H9 (cell line): ENCODE measurements at regions not wholly inside any gene's neighbourhood (a gene's known extent, or its start where the extent isn't known, plus 50 kb on each side); places are given as distances from the start of the nearest gene placed in this dataset.

ENCODE experiments used
- DNase-seq: peaks from one replicate; pipeline ENCODE4 v3.0.0-alpha.2; 2017
- H2AFZ ChIP-seq: one replicate; pipeline ENCODE4 v1.6.1; 2013; ENCODE audit warnings: mild to moderate bottlenecking, low read length, control low read depth, moderate library complexity
- H2AK5ac ChIP-seq: 2 replicates; pipeline ENCODE4 v1.6.1; 2013; ENCODE audit warnings: low read length, control low read depth, mixed read lengths; ENCODE audit not compliant: insufficient read length
- H2BK120ac ChIP-seq: one replicate; pipeline ENCODE4 v1.6.1; 2013; ENCODE audit warnings: low read depth, mild to moderate bottlenecking, low read length, control low read depth, inconsistent platforms; ENCODE audit not compliant: poor library complexity, severe bottlenecking
- H2BK12ac ChIP-seq: 2 replicates; pipeline ENCODE4 v1.6.1; 2013; ENCODE audit warnings: low read length, control low read depth, mixed read lengths, low read depth; ENCODE audit not compliant: insufficient read length
- H2BK15ac ChIP-seq: 2 replicates; pipeline ENCODE4 v1.6.1; 2013; ENCODE audit warnings: low read depth, low read length, control low read depth
- H2BK20ac ChIP-seq: one replicate; pipeline ENCODE4 v1.6.1; 2013; ENCODE audit warnings: low read depth, mild to moderate bottlenecking, low read length, control low read depth, inconsistent platforms; ENCODE audit not compliant: poor library complexity, severe bottlenecking
- H2BK5ac ChIP-seq: 2 replicates; pipeline ENCODE4 v1.6.1; 2013; ENCODE audit warnings: low read length, control low read depth, mixed read lengths; ENCODE audit not compliant: insufficient read length
- H3K14ac ChIP-seq: 2 replicates; pipeline ENCODE4 v1.6.1; 2013; ENCODE audit warnings: low read length, control low read depth; ENCODE audit not compliant: insufficient read depth
- H3K18ac ChIP-seq: 2 replicates; pipeline ENCODE4 v1.6.1; 2013; ENCODE audit warnings: low read depth, mild to moderate bottlenecking, mixed read lengths, low read length, control low read depth; ENCODE audit not compliant: insufficient read length
- H3K23ac ChIP-seq: 2 replicates; pipeline ENCODE4 v1.6.1; 2013; ENCODE audit warnings: low read length, control low read depth, mixed read lengths, low read depth; ENCODE audit not compliant: insufficient read length
- H3K23me2 ChIP-seq: 2 replicates; pipeline ENCODE4 v1.6.1; 2013; ENCODE audit warnings: low read depth, mild to moderate bottlenecking, mixed read lengths, low read length, control low read depth; ENCODE audit not compliant: insufficient read length, poor library complexity, severe bottlenecking
- H3K27ac ChIP-seq: 2 replicates; pipeline ENCODE4 v1.5.1; 2013; ENCODE audit warnings: low read length, control low read depth, mixed read lengths, low read depth; ENCODE audit not compliant: insufficient read length
- H3K27me3 ChIP-seq: 2 replicates; pipeline ENCODE4 v1.6.1; 2013; ENCODE audit warnings: low read length, control low read depth, inconsistent platforms; ENCODE audit not compliant: insufficient read depth
- H3K4ac ChIP-seq: 2 replicates; pipeline ENCODE4 v1.6.1; 2013; ENCODE audit warnings: low read depth, mild to moderate bottlenecking, control low read depth, inconsistent platforms, low read length, moderate library complexity
- H3K4me1 ChIP-seq: 2 replicates; pipeline ENCODE4 v1.6.1; 2013; ENCODE audit warnings: low read length, control low read depth, inconsistent platforms; ENCODE audit not compliant: insufficient read depth
- H3K4me2 ChIP-seq: 2 replicates; pipeline ENCODE4 v1.6.1; 2013; ENCODE audit warnings: low read length, control low read depth, mixed read lengths; ENCODE audit not compliant: insufficient read length, insufficient read depth
- H3K56ac ChIP-seq: 2 replicates; pipeline ENCODE4 v1.6.1; 2013; ENCODE audit warnings: low read depth, mild to moderate bottlenecking, mixed read lengths, low read length, control low read depth; ENCODE audit not compliant: insufficient read length
- H3K79me1 ChIP-seq: 2 replicates; pipeline ENCODE4 v1.6.1; 2013; ENCODE audit warnings: low read depth, mild to moderate bottlenecking, moderate library complexity, low read length, control low read depth, inconsistent platforms; ENCODE audit not compliant: insufficient read depth, poor library complexity, severe bottlenecking
- H3K79me2 ChIP-seq: 2 replicates; pipeline ENCODE4 v1.6.1; 2013; ENCODE audit warnings: low read length, control low read depth, inconsistent platforms; ENCODE audit not compliant: insufficient read depth
- H3K9ac ChIP-seq: 2 replicates; pipeline ENCODE4 v1.6.1; 2013; ENCODE audit warnings: low read length, control low read depth, mixed read lengths; ENCODE audit not compliant: insufficient read length; ENCODE audit errors: extremely low read depth
- H3K9me3 ChIP-seq: one replicate; pipeline ENCODE4 v1.6.1; 2013; ENCODE audit warnings: low read depth, low read length, inconsistent platforms; ENCODE audit not compliant: control insufficient read depth
- H3T11ph ChIP-seq: one replicate; pipeline ENCODE4 v1.6.1; 2013; ENCODE audit warnings: mild to moderate bottlenecking, low read length, control low read depth, inconsistent platforms
- H4K20me1 ChIP-seq: one replicate; pipeline ENCODE4 v1.6.1; 2013; ENCODE audit not compliant: control insufficient read depth, insufficient read length, insufficient read depth
- H4K5ac ChIP-seq: 2 replicates; pipeline ENCODE4 v1.6.1; 2013; ENCODE audit warnings: low read depth, mild to moderate bottlenecking, mixed read lengths, low read length, control low read depth; ENCODE audit not compliant: insufficient read length
- H4K8ac ChIP-seq: replicated peaks from 2 replicates; pipeline ENCODE4 v1.6.1; 2013; ENCODE audit warnings: low read length, control low read depth, mixed read lengths, low read depth; ENCODE audit not compliant: insufficient read length
- H4K91ac ChIP-seq: 2 replicates; pipeline ENCODE4 v1.6.1; 2013; ENCODE audit warnings: low read depth, mild to moderate bottlenecking, moderate library complexity, mixed read lengths, low read length, control low read depth; ENCODE audit not compliant: insufficient read length
- H3K27ac Mint-ChIP-seq, 3 experiments: 2 replicates in 2 of 3; 3 replicates in 1 of 3; pipeline ENCODE4 v1.8.0; 2020 to 2021; ENCODE audit warnings: mixed read lengths in 3 of 3, mild to moderate bottlenecking in 1 of 3, moderate library complexity in 1 of 3
- H3K27me3 Mint-ChIP-seq: 2 replicates; pipeline ENCODE4 v1.8.0; 2021; ENCODE audit warnings: low read depth, mild to moderate bottlenecking, moderate library complexity, mixed read lengths
- H3K36me3 Mint-ChIP-seq, 3 experiments: 2 replicates in 2 of 3; 3 replicates in 1 of 3; pipeline ENCODE4 v1.8.0; 2020 to 2021; ENCODE audit warnings: low read depth in 3 of 3, mixed read lengths in 3 of 3; ENCODE audit not compliant: insufficient read depth in 1 of 3
- H3K4me1 Mint-ChIP-seq, 2 experiments: 2 replicates each; pipeline ENCODE4 v1.8.0; 2020; ENCODE audit warnings: mixed read lengths in 2 of 2
- H3K4me3 Mint-ChIP-seq, 2 experiments: 2 replicates in 1 of 2; 3 replicates in 1 of 2; pipeline ENCODE4 v1.8.0; 2020 to 2021; ENCODE audit warnings: mild to moderate bottlenecking in 2 of 2, mixed read lengths in 2 of 2, moderate library complexity in 1 of 2
- H3K9me3 Mint-ChIP-seq, 2 experiments: 2 replicates in 1 of 2; 3 replicates in 1 of 2; pipeline ENCODE4 v1.8.0; 2020; ENCODE audit warnings: mild to moderate bottlenecking in 2 of 2, mixed read lengths in 2 of 2, moderate library complexity in 1 of 2
- WGBS: extraction: QIAGEN DNeasy Blood & Tissue Kit; methylation state at CpG from one replicate; pipeline ENCODE4 v1.1.7; 2013; ENCODE audit warnings: missing lambda C conversion rate, low lambda C conversion rate, mixed read lengths; ENCODE audit not compliant: insufficient read length; ENCODE audit errors: extremely low coverage; 5-methylcytosine and 5-hydroxymethylcytosine counted together
- TF ChIP-seq, protein P1 (sequence below): fragments of 200-600 bp; sonication (generic); conservative IDR thresholded peaks from 3 replicates; pipeline ENCODE4 v1.8.0; 2021; ENCODE audit warnings: antibody characterized with exemption, mild to moderate bottlenecking

DNA sequence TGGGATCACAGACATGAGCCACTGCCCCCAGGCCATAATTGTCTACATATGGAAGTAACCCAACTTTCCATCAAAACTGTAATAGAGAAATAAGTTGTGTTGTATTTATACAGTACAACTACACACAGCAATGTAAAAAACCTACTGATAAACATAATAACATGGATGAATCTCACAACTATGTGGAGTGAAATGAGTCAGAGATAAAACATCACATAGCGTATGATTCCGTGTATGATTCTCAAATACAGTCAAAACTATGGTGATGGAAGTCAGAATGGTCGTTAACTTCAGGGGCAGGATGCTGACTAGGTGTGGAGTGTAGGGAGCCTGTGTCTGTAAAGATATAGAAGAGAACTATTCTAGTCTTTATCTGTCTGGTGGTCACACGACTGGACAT lies 332.7 kb upstream of the SLCO3A1 start:
- H3K4ac ChIP-seq, result no peak overlapping the region
- H4K20me1 ChIP-seq, result no peaks in the 10 kb centered on the region
- TF ChIP-seq, protein P1, sequence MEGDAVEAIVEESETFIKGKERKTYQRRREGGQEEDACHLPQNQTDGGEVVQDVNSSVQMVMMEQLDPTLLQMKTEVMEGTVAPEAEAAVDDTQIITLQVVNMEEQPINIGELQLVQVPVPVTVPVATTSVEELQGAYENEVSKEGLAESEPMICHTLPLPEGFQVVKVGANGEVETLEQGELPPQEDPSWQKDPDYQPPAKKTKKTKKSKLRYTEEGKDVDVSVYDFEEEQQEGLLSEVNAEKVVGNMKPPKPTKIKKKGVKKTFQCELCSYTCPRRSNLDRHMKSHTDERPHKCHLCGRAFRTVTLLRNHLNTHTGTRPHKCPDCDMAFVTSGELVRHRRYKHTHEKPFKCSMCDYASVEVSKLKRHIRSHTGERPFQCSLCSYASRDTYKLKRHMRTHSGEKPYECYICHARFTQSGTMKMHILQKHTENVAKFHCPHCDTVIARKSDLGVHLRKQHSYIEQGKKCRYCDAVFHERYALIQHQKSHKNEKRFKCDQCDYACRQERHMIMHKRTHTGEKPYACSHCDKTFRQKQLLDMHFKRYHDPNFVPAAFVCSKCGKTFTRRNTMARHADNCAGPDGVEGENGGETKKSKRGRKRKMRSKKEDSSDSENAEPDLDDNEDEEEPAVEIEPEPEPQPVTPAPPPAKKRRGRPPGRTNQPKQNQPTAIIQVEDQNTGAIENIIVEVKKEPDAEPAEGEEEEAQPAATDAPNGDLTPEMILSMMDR, result no peak
- DNase-seq, result no peak
- H2BK120ac ChIP-seq, result no peak overlapping the region
- peaks cover 4 to 21% of the 10 kb centered on the region in 2 experiments; a peak in 3 of 4 replicates for H3K4me1 Mint-ChIP-seq
- H3K23me2 ChIP-seq, result no peaks in the 10 kb centered on the region
- no peak overlapping the region for H3K9ac ChIP-seq
- H3K27me3 ChIP-seq, result no peaks in the 10 kb centered on the region
- H3K56ac ChIP-seq, result no peak overlapping the region
- H3K9me3 Mint-ChIP-seq, result peaks cover 16 to 22% of the 10 kb centered on the region in 2 experiments
- no peak overlapping the region for H3K23ac ChIP-seq
- no peaks in the 10 kb centered on the region for H3K9me3 ChIP-seq
- H3K18ac ChIP-seq, result no peak overlapping the region
- no peak overlapping the region for H4K8ac ChIP-seq
- H2AK5ac ChIP-seq, result no peak overlapping the region
- no peak overlapping the region for H2BK5ac ChIP-seq
- WGBS, result no CpG with 5 or more reads among the region's 4 CpGs
- no peak overlapping the region for H3K4me3 Mint-ChIP-seq
- no peak overlapping the region for H2BK20ac ChIP-seq
- H4K5ac ChIP-seq, result no peak overlapping the region
- peaks cover 4 to 16% (median 4%) of the 10 kb centered on the region in 3 experiments; a peak in 3 of 7 replicates for H3K36me3 Mint-ChIP-seq
- no peak overlapping the region for H4K91ac ChIP-seq
- no peak overlapping the region for H2BK15ac ChIP-seq
- no peaks in the 10 kb centered on the region; the same call in none of the 2 replicates for H3K27me3 Mint-ChIP-seq
- H2AFZ ChIP-seq, result no peak overlapping the region
- no peak overlapping the region for H3K27ac ChIP-seq
- no peak overlapping the region for H3K4me2 ChIP-seq
- no peaks in the 10 kb centered on the region for H3K79me2 ChIP-seq
- H3K14ac ChIP-seq, result no peak overlapping the region
- no peak overlapping the region for H3T11ph ChIP-seq
- H3K4me1 ChIP-seq, result peaks cover 3% of the 10 kb centered on the region; the same call in 1 of the 2 replicates
- H3K79me1 ChIP-seq, result no peaks in the 10 kb centered on the region
- no peak overlapping the region for H3K27ac Mint-ChIP-seq
- no peak overlapping the region for H2BK12ac ChIP-seq
